ENCODE measurements at regions not wholly inside any gene's neighbourhood (a gene's known extent, or its start where the extent isn't known, plus 50 kb on each side); places are given as distances from the start of the nearest gene placed in this dataset.
"Not testable (repeated sequence)": the region's sequence is repeated elsewhere in the genome, so short reads cannot be mapped to it uniquely, and the experiment has no call there.

- Histone ChIP-seq H3K27ac (peak overlapping the region; percentile 35 to 60), H3K9me3 (no peaks in the 10 kb centered on the region), H3K4me3 (no peak overlapping the region), H3K36me3 (no peaks in the 10 kb centered on the region), H3K27me3 (no peaks in the 10 kb centered on the region), H3K4me1 (peaks cover 0 to 9% of the 10 kb centered on the region in 2 donors)
- no peak for TF ChIP-seq CTCF (IDR thresholded peaks at IDR 0.05)
- DNase-seq (ENCODE audit: low spot score): no peak
Measured at GRCh38 chr4:72896515-72896914, 173.0 kb downstream of the COX18 start.

GRCh38 chr4:72895408-72895807, 174.1 kb downstream of the COX18 start:
- Histone ChIP-seq H3K27me3 (no peaks in the 10 kb centered on the region), H3K4me1 (peaks cover 0 to 9% of the 10 kb centered on the region in 2 donors), H3K4me3 (no peak overlapping the region), H3K27ac (peak overlapping the region in 1 of 2 donors; percentile 60), H3K9me3 (no peaks in the 10 kb centered on the region), H3K36me3 (no peaks in the 10 kb centered on the region)
- DNase-seq (ENCODE audit: low spot score): no peak
- no peak for TF ChIP-seq CTCF (IDR thresholded peaks at IDR 0.05)

- DNase-seq (ENCODE audit: low spot score): no peak
- no peaks in the 10 kb centered on the region for H3K27me3 ChIP-seq
- H3K4me3 ChIP-seq: no peak overlapping the region
- peaks cover 0 to 9% of the 10 kb centered on the region in 2 donors for H3K4me1 ChIP-seq
- TF ChIP-seq CTCF (IDR thresholded peaks at IDR 0.05): no peak
- no peaks in the 10 kb centered on the region for H3K36me3 ChIP-seq
- H3K27ac ChIP-seq: peak overlapping the region; percentile 1 to 12
- H3K9me3 ChIP-seq: no peaks in the 10 kb centered on the region
Measured at GRCh38 chr4:72893354-72894066, 176.0 kb downstream of the COX18 start.

GRCh38 chr4:72888331-72888730, 181.2 kb downstream of the COX18 start:
- Histone ChIP-seq H3K4me1 (peaks cover 0 to 6% of the 10 kb centered on the region in 2 donors), H3K27ac (no peak overlapping the region), H3K4me3 (no peak overlapping the region), H3K9me3 (no peaks in the 10 kb centered on the region), H3K27me3 (no peaks in the 10 kb centered on the region), H3K36me3 (no peaks in the 10 kb centered on the region)
- DNase-seq (ENCODE audit: low spot score): no peak
- TF ChIP-seq CTCF (IDR thresholded peaks at IDR 0.05): no peak

- H3K27me3 ChIP-seq: no peaks in the 10 kb centered on the region
- no peak for TF ChIP-seq CTCF (IDR thresholded peaks at IDR 0.05)
- DNase-seq (ENCODE audit: low spot score): no peak
- H3K36me3 ChIP-seq: no peaks in the 10 kb centered on the region
- no peak overlapping the region for H3K27ac ChIP-seq
- no peak overlapping the region for H3K4me3 ChIP-seq
- no peaks in the 10 kb centered on the region for H3K9me3 ChIP-seq
- no peaks in the 10 kb centered on the region for H3K4me1 ChIP-seq
Measured at GRCh38 chr4:72887152-72887551, 182.4 kb downstream of the COX18 start.

GRCh38 chr4:72886602-72887001, 182.9 kb downstream of the COX18 start:
- no peak for DNase-seq (ENCODE audit: low spot score)
- no peaks in the 10 kb centered on the region for H3K9me3 ChIP-seq
- peak in 1 of 2 donors; percentile 30 for TF ChIP-seq CTCF (IDR thresholded peaks at IDR 0.05)
- H3K36me3 ChIP-seq: no peaks in the 10 kb centered on the region
- H3K27ac ChIP-seq: no peak overlapping the region
- H3K4me1 ChIP-seq: no peaks in the 10 kb centered on the region
- H3K4me3 ChIP-seq: no peak overlapping the region
- no peaks in the 10 kb centered on the region for H3K27me3 ChIP-seq

GRCh38 chr4:72884225-72884624, 185.3 kb downstream of the COX18 start:
- not testable (repeated sequence) for H3K9me3 ChIP-seq; H3K4me1 ChIP-seq; H3K4me3 ChIP-seq; DNase-seq (ENCODE audit: low spot score); H3K36me3 ChIP-seq; H3K27ac ChIP-seq; H3K27me3 ChIP-seq

All from right atrium auricular region (tissue), 2 donors.